ENCODE measurements at regions not wholly inside any gene's neighbourhood (a gene's known extent, or its start where the extent isn't known, plus 50 kb on each side); places are given as distances from the start of the nearest gene placed in this dataset.

GRCh38 chr22:44362249-44363012 is 49.7 kb upstream of the SHISAL1 start:
- no peak for DNase-seq (ENCODE audit: extremely low spot score)
- ChIA-PET POLR2A (no interaction called here), CTCF (interaction anchor here (1.6 kb wide), 1 partner anchor 11 kb away, joined by 3 read pairs; no protein-coding TSS in a partner anchor)
- TF ChIP-seq CTCF (IDR thresholded peaks at IDR 0.05; ENCODE audit: control extremely low read depth, extremely low read depth, low read depth, missing control alignments), result no peak

Measured in GM10248 (cell line).